ENCODE measurements at regions not wholly inside any gene's neighbourhood (a gene's known extent, or its start where the extent isn't known, plus 50 kb on each side); places are given as distances from the start of the nearest gene placed in this dataset.

DNA sequence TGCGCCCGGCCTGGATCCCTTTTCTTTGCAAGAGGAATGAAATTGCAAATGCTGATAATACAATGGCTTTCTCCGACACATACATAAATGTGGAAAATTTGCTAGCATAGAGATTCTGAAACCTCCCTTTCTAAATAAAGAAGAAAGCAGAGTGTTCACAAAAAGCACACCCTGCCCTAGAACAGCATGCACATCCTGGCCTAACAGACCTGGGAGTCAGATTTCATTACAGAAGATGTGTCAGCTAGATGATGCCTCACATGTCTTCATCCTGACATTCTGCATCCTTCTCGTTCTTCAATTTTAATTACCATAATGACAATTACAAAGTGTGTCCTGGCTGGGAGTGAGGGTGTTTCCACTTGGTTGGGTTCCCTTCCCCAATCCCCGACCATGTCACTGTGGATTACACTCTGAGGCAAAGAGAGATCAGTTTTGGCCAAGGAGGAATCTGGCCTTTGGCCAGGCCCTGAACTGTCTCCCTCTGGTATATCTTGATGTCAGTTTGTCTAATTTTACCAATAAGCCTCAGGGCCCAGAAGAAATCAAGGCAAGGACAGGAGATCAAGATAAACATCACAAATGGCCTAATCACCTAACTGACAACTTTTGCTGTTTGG is 104.9 kb upstream of the SPATA12 start:
- TF ChIP-seq, protein P1, sequence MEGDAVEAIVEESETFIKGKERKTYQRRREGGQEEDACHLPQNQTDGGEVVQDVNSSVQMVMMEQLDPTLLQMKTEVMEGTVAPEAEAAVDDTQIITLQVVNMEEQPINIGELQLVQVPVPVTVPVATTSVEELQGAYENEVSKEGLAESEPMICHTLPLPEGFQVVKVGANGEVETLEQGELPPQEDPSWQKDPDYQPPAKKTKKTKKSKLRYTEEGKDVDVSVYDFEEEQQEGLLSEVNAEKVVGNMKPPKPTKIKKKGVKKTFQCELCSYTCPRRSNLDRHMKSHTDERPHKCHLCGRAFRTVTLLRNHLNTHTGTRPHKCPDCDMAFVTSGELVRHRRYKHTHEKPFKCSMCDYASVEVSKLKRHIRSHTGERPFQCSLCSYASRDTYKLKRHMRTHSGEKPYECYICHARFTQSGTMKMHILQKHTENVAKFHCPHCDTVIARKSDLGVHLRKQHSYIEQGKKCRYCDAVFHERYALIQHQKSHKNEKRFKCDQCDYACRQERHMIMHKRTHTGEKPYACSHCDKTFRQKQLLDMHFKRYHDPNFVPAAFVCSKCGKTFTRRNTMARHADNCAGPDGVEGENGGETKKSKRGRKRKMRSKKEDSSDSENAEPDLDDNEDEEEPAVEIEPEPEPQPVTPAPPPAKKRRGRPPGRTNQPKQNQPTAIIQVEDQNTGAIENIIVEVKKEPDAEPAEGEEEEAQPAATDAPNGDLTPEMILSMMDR (IDR thresholded peaks at IDR 0.05), result no peak
- TF ChIP-seq EP300 (IDR thresholded peaks at IDR 0.05) (no peak), POLR2A (IDR thresholded peaks at IDR 0.05) (no peak)

Data from stomach (tissue), 4 donors.